NCI-H774 (cell line): ENCODE measurements at regions not wholly inside any gene's neighbourhood (a gene's known extent, or its start where the extent isn't known, plus 50 kb on each side); places are given as distances from the start of the nearest gene placed in this dataset.
"Not testable (repeated sequence)": the region's sequence is repeated elsewhere in the genome, so short reads cannot be mapped to it uniquely, and the experiment has no call there.

Source experiments
- DNase-seq: peaks from one replicate; lab custom pipeline; 2025; lab: John Stamatoyannopoulos, UW

DNA sequence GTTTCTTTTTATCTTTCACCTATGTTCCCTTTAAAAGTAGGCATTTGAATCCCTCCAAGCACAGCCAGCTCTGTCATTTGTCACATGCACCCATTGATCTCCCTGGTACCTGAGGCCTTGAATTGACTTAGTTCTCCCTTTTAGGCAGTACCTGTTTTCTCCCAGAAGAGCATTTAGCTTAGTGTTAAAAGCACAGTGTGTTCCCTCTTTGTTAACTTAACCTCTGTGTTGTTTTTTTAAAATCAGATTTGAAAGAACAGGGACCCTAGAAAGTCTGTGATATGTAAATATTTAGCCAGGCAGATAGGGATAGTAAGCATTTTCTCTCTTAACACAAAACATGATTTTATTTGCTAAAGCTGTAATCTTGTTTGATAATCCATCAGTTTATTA lies 113.8 kb upstream of the SPATA31D4 start:
- DNase-seq = no peak

DNA sequence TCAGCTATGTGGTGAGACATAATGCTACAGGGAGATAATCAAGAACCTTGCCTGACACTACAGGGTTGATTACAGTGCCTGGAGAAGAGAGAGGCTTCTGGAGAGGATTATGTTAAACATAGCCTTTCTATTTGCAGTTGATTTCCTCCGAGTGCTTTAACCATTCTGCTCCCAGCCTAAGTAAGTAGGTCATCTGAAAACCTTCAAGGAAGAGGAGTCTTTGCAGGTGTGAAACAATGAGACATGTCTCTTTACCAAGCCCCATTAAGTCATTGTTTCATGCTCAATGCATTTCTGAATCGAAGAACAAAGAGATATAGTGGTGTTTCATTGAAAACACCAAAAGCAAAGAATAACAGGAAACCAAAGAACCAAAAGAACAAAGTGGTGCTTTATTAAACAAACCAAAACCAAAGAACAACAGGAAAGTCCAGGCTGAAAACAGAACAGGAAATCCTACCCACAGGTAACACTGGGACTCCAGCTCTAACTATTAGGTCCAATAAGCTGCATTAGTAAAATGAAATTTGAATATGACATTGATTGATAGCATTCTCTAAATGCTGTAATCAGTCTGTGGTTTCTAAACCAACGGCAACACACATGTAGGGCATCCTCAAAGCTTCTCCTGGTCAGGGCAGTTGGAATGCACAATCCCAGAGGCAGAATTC lies 113.3 kb upstream of the SPATA31D4 start:
- DNase-seq = no peak

DNA sequence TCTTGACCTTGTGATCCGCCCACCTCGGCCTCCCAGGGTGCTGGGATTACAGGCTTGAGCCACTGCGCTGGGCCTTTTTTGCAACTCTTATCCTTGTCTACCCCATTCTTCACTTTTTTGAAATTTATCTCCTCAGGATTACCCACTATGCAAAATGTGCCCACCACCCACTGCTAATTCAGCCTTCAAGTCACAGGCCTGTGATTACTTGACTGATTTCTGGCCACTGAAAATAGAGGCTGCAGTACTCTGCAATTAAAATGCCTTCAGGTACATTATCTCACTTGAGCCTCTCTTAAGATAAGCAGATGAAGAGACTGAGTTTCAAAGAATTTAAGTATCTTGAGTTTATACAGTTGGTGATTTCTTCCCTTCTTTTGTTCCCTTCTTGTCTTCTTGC lies 112.4 kb upstream of the SPATA31D4 start:
- no peak for DNase-seq

DNA sequence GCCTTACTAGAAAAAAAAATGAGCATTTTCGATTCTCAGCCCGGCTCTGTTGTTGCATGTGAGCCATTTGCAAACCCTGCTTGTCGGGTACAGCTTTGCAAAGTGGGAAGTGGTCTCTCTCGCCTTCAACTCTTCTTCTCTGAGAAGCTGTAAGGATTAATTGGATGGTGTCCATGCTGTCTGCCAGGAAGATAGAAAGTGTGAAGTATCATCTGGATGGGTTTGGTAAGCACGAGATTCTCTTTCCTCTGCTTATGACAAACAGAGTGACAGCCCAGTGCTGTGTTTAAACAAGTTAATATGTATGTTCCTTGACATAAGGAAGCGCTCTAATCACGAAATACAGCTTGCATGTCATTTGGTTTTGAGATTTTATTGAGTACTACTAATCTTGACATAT lies 109.1 kb upstream of the SPATA31D4 start:
- no peak for DNase-seq

DNA sequence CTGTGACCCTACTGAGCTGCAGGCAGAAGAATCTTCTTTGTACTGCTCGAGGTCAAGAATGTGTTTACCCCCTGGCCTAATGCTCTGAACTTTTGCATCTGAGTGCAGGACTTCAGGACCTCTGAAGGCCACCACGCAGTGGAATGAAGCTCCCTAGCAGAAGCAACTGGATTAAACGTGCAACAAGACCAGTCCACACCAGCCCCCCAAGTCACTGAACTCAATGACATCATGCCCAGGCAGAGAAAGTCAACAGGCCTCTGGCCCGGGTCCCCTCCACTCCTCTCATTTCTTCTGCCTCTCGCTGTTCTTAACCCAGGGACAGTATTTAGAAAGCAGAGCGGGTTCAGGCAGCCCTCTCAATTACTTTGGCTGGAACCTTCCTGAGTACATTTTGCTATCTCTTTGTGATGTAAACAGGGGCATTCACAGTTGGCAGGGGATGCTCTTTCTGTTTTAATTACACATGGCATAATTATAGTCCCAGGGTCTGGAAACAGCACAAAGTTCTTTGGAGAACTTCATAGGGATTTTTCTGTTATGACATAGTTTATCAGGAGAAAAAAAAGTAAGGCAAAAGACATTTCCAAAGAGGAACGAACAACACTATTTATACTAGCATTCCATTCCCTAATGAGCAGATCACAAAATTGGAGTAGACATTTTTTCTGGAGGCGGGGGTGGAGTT lies 108.2 kb upstream of the SPATA31D4 start:
- DNase-seq = no peak

DNA sequence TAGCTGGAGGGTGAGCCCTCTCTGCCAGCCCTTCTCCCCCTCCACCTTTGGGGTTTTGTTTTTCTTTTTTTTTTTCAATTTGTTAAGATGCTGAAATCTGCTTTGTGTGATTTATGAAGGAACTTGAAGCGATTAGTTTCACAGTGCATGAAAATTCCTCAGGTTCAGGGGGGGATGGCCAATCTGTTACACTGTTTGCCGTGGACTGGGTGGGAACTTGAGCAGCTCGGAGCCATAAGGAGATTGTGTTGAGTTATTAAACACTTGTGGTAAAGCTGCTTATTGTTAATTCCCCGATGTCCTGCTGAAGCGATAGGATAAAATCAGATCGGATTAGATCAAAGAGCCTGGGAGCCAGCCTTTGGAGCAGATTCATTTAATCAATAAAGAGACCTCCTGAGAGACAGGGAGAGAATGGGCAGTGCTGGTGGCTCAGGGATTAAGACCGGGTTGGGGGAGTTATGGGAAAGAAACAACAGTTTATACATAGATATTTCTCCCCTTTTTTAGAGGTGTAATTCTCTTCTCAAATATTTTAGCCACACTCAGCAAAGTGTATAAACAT lies 105.8 kb upstream of the SPATA31D4 start:
- no peak for DNase-seq

DNA sequence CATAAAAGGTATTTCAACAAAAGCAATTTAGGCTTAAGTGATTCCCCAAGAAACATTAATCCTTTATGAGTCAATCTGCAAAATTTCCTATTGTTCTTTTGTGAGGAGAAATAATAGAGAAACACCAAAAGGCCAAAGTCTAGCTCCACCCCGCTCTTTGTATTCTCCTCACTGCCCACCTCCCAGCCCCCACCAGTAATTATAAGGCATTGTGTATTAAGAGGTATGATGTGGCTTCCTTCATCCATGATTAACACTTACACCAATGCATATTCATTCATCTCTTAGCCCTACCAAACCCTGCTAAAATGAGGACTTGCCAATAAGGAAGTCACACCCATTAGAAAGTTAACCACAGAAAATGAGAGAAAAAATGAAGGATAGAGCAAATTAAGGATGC lies 105.3 kb upstream of the SPATA31D4 start:
- no peak for DNase-seq

DNA sequence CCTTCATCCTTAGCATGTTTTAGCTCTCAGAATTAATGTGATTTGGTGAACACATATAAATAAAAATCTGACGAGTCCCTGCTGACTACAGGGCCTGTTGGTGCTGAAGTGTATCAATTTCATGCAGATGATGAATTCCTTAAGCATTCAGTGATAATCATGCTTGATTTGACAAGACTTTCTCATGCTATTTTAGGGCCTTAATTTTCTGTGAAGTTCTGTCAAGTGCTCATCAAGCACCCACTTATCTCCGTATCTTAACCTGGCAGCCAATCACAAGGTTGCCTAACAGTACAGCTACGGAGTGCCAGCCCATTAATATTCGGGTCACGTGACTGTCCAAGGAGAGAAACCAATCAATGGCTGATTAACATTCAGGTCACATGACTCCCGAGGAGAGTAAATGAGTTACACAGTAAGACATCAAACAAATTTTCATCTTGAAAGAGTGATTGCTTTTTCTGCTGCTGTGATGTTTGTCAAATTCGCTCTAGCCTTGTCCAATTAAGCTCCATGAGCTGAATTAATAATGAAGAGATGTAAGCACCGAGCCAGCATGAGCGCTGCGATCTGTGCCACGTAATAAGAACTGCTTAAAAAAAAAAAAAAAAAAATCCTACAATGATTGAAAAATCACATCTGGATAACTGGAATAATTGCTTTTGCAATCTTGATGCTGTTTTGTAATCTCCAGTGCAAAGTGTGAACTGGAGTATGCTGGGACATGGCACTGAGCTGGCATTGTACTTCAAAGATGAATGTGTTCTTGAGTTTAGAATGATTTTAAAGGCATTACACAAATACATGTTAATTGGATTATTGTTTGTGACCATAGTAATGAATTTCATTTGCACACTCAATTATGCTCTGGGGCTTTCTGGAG lies 104.3 kb upstream of the SPATA31D4 start:
- DNase-seq = no peak

DNA sequence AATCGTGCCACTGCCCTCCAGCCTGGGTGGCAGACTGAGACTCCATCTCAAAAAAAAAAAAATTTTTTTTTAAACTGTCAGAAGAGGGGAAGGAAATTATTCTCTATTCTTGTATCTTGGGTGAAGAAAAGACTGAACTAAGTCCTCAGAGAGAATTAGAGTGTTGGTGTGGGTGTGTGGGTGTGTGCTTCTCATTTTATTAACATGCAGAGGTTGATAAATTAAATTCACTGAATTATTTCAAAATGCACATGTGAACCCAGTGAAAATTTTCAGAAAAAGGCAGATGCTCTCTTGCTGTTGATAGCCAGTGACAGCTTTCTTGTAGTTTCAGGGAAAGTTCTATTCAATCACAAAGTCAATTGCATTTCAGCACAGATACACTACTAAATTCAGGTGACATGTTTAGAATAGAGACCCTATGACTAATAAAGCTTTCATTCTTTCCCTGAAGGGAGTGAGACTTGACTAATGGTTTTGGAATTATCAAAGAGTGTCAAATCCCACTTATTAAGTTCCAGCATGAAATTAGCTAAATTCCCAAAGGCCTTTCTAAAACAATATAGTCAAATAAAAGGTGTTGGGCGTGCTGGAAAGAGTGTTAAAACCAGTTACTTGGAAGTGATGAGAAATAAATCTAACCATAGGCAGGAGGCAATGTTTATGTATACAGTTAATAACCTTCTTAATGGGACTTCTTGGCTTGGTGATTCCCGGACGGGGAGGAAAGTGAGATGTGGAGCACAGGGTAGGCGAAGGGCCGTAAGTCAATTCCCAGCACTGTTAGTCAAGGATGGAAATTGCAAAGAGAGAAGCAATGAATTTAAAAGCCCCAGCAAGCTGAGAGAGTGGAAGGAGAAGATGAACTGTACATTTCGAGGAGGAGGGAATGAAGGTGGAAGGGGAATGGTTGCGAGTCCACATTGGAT lies 103.2 kb upstream of the SPATA31D4 start:
- no peak for DNase-seq

DNA sequence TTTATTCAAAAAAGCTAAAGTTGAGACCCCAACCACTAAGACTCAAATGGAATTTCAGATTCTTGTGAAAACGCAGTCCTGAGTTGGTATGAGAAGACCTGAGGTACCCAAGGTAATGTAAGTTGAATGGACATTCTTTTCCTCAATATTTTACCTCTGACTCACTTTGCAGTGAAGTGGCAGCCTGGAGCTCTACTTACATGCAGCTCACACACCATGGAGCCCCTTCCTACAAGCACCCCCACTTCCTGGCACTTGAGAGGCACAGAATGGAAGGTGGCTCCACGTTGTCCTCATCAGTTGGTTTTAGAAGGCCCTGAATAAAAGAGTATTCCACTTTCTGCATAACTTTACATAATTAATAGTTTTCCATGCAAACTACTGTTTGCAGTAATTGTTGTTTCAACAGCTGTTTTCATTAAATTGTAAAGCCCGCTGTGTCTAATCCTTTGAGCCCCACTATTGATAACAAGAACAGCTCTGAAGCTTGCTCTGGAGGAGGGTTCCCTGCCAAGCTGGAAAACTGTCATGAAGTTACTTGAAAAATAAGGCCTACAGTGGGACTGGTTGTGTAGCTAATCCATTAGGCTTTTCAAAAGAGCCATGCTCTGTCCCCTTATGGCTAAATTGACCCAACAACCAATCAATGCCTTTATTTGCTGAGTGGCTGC lies 102.2 kb upstream of the SPATA31D4 start:
- no peak for DNase-seq

DNA sequence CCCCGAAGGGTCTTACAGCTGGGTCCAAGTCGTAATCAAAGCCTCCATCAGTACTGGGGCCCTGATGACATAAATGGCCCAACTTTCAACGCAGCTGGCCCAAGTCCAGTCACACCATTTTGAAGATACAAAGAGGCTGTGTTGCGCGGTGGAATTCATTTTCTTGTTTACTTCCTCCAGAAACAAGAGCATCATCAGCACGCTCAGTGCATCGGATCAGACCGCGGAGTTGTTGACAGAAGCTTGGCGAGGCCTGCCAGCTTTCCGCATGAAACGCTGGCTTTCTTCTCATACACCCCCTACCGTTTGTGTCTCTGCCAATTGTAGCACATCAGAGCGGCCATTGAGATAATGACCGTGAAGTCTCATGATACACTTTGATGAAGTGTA lies 101.7 kb upstream of the SPATA31D4 start:
- DNase-seq = no peak

DNA sequence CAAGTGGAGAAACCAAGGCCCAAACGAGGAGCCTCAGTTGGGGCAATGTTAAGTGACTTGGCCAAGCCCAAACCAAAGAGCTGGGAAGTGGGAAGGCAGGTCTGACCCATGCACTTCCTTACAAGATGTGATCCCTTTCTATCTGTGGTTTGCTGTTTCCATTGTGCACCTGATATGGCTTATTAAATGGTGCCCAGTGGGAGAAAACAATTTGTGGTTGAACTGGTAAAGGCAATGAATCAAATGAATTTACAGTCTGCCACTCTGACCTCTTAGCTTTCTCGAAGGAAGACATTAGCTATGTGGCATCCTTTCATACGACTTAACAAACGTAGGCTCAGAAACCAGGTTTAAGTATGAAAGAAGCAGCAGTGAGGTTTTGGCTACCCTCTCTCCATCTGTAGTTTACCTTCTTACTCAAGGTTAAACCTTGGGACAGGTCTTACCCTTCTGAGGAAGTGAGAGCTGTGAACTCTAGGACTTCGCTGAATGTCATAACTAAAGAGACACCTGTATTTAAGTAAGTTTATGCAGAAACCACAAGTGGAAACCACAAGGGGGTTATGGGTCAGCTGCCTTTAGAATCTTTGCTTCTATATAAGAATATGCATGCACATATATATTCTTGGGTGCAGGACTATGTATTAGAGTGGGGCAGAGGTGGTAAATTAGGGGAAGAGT lies 100.5 kb upstream of the SPATA31D4 start:
- no peak for DNase-seq

DNA sequence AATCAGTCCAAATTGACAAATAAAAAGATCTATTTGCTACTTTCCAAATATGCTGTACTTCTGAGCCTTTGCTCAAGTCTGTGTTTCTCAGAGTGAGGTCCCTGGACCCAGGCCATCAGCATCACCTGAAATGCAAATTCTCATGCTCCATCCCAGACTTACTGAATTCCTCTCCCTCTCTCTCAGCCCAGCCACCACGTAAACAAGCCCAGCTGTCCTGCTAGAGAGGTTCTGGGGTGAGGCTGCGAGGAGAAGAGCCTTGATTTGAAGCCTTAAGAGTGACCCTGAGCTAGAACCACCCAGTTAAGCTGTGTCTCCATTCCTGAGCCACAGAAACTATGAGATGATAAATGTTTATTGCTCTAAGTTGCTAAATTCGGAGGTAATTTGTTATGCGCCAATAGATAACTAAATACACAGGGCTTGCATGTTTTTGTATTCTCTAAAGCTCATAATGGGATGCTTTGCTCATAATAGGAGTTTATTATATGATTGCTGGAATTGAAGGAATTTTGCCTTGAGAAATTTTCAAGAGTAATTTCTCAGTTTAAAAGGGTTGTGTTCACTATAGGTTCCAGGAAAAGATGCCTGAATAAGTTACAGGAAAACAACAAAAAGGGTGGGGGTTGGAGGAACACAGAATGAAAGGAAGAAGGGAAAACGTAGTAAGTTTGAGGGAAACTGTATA lies 98.9 kb upstream of the SPATA31D4 start:
- DNase-seq = no peak

DNA sequence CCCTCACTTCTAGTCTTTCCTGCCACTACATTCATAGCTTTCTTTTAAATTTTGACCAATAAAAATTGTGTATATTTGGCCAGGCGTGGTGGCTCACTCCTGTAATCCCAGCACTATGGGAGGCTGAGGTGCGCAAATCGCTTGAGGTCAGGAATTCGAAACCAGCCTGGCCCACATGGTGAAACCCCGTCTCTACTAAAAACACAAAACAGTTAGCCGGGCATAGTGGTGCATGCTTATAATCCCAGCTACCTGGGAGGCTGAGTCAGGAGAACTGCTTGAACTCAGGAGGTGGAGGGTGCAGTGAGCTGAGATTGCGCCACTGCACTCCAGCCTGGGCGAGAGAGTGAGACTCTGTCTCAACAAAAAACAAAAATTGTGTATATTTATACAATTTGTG lies 97.8 kb upstream of the SPATA31D4 start:
- DNase-seq = not testable (repeated sequence)

DNA sequence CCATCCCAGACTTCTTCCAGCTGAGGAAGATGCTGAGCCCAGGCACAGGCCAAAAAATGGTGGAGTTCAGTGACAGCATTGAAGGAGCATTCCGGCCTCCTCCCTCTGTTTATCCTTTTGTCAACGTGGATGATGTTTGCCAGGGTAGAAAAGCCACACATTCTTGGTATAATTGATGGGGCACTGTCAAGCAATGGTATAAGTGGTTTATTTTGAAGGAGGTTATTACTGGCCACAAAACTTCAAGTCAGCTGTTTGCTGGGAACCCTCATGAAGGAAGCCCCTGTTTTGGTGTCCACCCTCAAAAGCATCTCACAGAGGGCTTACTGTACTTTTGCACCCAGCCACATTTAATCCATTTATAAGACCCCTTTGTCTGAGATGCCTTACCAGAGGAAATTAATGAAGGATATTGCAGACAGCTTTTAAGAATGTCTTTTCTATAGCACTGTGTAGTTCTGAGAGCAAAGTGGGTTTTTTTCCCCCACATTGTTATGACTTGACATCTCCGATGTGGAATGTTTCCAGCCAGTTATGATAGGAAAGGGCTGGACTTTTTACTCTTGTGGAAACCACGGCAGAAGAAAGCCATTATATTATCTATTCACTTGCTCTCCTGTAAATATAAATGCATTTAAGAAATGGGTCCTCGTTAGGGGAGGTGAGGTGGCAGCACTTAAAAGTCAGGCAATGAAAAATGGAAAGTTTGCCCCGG lies 95.5 kb upstream of the SPATA31D4 start:
- no peak for DNase-seq

DNA sequence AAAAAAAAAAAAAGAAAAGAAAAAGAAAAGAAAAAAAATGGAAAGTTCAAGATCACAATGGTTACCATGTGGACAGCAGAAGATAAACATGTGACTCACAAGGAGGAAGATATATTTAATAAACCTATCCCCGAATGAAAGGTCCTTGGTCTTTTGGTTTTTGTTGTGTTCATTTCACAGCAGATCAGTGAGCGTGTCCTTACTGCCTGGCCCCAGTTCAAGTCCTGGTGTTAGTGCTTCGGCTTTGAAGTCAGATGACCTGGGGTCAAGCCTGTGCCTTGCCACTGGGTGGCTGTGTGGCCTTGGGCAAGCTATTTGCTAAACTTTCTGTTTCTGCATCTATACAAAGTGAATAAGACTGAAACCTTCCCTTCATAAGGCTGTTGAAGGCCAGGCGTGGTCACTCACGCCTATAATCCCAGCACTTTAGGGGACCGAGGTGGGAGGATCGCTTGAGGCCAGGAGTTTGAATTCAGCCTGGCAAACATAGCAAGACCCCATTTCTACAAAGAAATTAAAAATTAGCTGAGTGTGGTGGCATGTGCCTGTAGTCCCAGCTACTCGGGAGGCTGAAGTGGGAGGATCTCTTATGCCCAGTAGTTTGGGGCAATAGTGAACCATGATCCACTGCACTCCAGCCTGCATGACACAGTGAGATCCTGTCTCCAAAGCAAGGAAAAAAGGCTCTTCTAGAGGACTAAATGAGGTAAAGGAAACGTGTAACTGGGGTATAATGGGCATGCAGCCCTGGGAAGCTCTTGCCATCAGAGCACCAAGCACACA lies 94.5 kb upstream of the SPATA31D4 start:
- no peak for DNase-seq

DNA sequence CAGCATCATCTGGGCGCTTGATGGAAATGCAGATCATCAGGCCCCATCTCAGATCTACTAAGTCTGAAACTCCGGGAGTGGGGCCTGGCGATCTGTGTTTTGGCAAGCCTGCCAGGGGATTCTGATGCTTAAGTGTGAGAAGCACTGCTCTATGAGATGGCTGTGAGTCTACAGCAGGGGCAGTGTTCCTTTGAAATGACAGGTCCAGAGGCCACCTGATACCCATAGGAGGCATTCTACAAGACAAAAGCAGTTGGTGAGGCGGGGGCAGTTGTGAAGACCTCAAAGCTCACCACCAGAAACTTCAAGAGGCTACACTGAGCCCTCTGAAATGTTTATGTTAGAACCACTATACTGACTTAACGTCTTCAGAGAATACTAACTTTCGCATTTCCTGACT lies 86.9 kb upstream of the SPATA31D4 start:
- no peak for DNase-seq

DNA sequence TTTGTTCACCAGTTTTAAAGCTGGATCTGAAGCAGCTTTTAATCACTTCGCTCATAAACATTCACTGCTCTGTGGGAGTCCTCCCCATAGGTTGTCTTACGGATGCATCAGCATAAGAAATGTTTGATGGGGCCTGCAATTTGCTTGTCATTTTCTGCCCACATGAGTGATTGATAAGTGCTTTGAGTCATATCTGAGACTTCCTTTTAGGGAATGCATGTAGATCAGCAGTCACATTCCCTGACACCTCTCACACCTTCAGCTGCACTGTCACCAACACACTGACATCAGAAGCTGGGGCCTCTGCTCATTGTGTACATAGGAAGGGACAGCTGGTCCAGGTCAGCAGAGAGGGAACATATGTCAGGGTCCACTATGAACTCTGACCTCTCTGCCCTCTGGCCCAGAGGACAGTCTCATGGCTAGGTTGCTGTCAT lies 84.1 kb upstream of the SPATA31D4 start:
- DNase-seq = no peak
